ENCODE measurements at regions not wholly inside any gene's neighbourhood (a gene's known extent, or its start where the extent isn't known, plus 50 kb on each side); places are given as distances from the start of the nearest gene placed in this dataset.

GRCh38 chr7:156579566-156579965, 61.0 kb upstream of the RNF32 start:
- POLR2A ChIA-PET, result no interaction called here
- DNase-seq (ENCODE audit: extremely low spot score), result no peak
- CTCF ChIA-PET, result interaction anchor here (1.2 kb wide), 1 partner anchor 13 kb away, joined by 3 read pairs; no protein-coding TSS in a partner anchor
- TF ChIP-seq, protein P1, sequence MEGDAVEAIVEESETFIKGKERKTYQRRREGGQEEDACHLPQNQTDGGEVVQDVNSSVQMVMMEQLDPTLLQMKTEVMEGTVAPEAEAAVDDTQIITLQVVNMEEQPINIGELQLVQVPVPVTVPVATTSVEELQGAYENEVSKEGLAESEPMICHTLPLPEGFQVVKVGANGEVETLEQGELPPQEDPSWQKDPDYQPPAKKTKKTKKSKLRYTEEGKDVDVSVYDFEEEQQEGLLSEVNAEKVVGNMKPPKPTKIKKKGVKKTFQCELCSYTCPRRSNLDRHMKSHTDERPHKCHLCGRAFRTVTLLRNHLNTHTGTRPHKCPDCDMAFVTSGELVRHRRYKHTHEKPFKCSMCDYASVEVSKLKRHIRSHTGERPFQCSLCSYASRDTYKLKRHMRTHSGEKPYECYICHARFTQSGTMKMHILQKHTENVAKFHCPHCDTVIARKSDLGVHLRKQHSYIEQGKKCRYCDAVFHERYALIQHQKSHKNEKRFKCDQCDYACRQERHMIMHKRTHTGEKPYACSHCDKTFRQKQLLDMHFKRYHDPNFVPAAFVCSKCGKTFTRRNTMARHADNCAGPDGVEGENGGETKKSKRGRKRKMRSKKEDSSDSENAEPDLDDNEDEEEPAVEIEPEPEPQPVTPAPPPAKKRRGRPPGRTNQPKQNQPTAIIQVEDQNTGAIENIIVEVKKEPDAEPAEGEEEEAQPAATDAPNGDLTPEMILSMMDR (IDR thresholded peaks at IDR 0.05; ENCODE audit: control extremely low read depth, extremely low read depth, low read depth, missing control alignments), result no peak

DNA sequence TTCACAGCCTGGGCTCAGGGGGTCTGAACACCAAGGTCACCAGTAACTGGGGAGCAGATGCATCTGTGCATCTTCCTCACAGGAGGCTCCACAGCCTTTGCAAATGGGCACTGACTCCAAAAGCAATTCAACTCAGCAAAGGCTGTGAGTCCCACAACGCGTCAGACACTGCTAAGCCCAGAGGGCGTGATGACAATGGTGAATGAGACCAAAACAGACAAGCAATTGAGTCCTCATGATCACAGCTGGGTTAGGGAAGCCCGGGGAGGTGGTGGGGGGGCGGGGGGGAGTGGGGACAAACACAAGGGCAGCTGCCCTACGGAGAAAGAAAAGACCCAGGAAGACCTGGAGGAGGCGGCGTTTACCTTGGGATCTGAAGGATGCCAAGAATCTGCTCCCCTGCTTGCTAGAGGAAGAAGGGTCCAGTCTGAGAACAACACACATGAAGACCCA, 61.6 kb upstream of the RNF32 start:
- no peak for DNase-seq (ENCODE audit: extremely low spot score)
- CTCF ChIA-PET, result no interaction called here
- POLR2A ChIA-PET, result interaction anchor here (0.7 kb wide), 1 partner anchor 145 kb away, joined by 3 read pairs; no protein-coding TSS in a partner anchor
- TF ChIP-seq, protein P1 (IDR thresholded peaks at IDR 0.05; ENCODE audit: control extremely low read depth, extremely low read depth, low read depth, missing control alignments), result no peak

DNA sequence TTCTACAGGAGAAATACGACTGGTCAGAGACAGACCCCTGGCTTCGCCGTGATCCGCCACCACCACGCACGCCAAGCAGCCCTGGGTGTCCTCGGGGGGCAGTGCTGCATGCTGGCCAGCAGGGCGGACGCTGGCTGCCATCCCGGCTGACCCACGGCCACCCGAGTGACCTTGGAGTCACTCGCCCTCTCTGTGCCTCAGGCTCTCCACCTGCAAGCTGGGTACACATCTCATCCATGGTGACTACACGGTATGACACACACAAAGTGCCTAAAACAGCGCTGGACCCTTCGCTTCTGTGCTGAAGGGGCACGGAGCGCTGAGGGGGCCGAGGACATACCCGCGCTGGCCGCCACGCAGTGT, 62.0 kb upstream of the RNF32 start:
- DNase-seq (ENCODE audit: extremely low spot score), result no peak
- POLR2A ChIA-PET, result interaction anchor here (0.7 kb wide), 1 partner anchor 144 kb away, joined by 3 read pairs; no protein-coding TSS in a partner anchor
- TF ChIP-seq, protein P1 (IDR thresholded peaks at IDR 0.05; ENCODE audit: control extremely low read depth, extremely low read depth, low read depth, missing control alignments), result no peak
- CTCF ChIA-PET, result no interaction called here

DNA sequence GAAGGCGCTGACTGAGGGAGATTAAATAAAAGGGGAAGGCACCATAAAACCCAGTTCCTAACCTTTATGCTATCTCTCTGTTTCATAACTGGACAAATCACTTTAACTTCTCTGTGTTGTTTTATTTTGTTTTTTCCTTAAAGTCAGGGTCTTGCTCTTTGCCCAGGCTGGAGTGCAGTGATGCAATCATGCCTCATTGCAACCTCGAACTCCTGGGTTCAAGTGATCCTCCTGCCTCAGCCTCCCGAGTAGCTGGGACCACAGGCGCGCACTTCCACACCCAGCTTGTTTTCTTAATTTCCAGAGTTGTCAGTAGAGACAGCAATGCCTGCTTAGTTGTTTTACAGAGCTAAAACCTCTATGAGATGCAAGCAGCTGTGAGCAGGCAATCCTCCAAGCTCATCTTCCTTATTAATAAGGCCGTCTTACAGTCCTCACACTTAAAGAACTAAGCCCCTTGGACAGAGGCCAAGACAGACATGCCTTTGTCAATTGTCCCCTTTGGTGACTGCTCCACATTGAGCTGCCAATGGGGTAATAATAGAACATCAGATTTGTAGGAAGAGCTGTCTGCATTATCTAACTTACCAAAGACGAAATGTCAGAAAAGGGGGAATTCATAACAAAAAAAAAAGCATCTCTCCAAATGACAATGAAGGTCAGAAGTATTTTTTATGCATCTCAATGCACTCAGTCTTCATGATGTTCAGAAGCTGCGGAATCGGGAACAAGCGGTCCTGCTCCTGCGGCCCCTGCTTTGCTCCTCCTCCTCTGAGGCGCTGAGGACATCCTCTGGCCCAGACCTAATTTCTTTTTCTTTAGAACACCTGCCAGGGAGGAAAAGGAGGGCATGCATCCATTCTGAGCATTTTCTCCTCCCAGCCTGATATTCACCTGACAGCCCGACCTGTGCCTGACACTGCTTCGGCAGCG, 62.7 kb upstream of the RNF32 start:
- CTCF ChIA-PET, result no interaction called here
- no peak for DNase-seq (ENCODE audit: extremely low spot score)
- POLR2A ChIA-PET, result no interaction called here
- TF ChIP-seq, protein P1 (IDR thresholded peaks at IDR 0.05; ENCODE audit: control extremely low read depth, extremely low read depth, low read depth, missing control alignments), result no peak

- ChIA-PET POLR2A (no interaction called here), CTCF (no interaction called here)
- DNase-seq (ENCODE audit: extremely low spot score), result no peak
- TF ChIP-seq, protein P1 (IDR thresholded peaks at IDR 0.05; ENCODE audit: control extremely low read depth, extremely low read depth, low read depth, missing control alignments), result no peak
These were observed 64.1 kb upstream of the RNF32 start for GRCh38 chr7:156576216-156577058.

GRCh38 chr7:156568258-156568657, 72.3 kb upstream of the RNF32 start:
- no peak for DNase-seq (ENCODE audit: extremely low spot score)
- TF ChIP-seq, protein P1 (IDR thresholded peaks at IDR 0.05; ENCODE audit: control extremely low read depth, extremely low read depth, low read depth, missing control alignments), result no peak
- POLR2A ChIA-PET, result no interaction called here
- CTCF ChIA-PET, result interaction anchor here (1.2 kb wide), 1 partner anchor 12 kb away, joined by 3 read pairs; no protein-coding TSS in a partner anchor
